Gastrocnemius medialis (tissue), 4 donors: ENCODE measurements at regions not wholly inside any gene's neighbourhood (a gene's known extent, or its start where the extent isn't known, plus 50 kb on each side); places are given as distances from the start of the nearest gene placed in this dataset.

ENCODE experiments used
- CTCF ChIP-seq, 5 experiments: fragments of 450-650 bp in 3 of 5; fragments of 200-600 bp in 2 of 5; sonication (generic) in 2 of 5; IDR thresholded peaks in 4 of 5; conservative IDR thresholded peaks in 1 of 5; 1 replicate in 4 of 5; 2 replicates in 1 of 5; pipeline ENCODE4 v1.5.1; 2016 to 2019; ENCODE audit warnings: antibody characterized with exemption in 5 of 5, mild to moderate bottlenecking in 3 of 5, moderate library complexity in 3 of 5
- POLR2A ChIP-seq, 2 donors: fragments of 450-650 bp; IDR thresholded peaks; one replicate each; pipeline ENCODE4 v1.6.1; 2017; ENCODE audit warnings: antibody characterized with exemption in 2 of 2, mild to moderate bottlenecking in 2 of 2, moderate library complexity in 2 of 2

GRCh38 chr5:40006260-40006659, 581.5 kb upstream of the DAB2 start:
- TF ChIP-seq CTCF (IDR thresholded peaks at IDR 0.05 in 4 of 5, conservative IDR thresholded peaks at IDR 0.05 in 1 of 5) (no peak), POLR2A (IDR thresholded peaks at IDR 0.05) (no peak)
